Keratinocyte (primary cell): ENCODE measurements at regions not wholly inside any gene's neighbourhood (a gene's known extent, or its start where the extent isn't known, plus 50 kb on each side); places are given as distances from the start of the nearest gene placed in this dataset.

ENCODE experiments used
- DNase-seq: peaks from one replicate; pipeline ENCODE4 v3.0.0-alpha.2; 2011; ENCODE audit warnings: low read depth, missing footprints, low spot score
- FAIRE-seq: peaks from 2 replicates; lab custom pipeline; 2011; peaks lifted over from hg19 to GRCh38; lab: Jason Lieb, UNC
- H2AFZ ChIP-seq: 2 replicates; pipeline ENCODE4 v1.6.0; 2012; ENCODE audit warnings: low read length, control low read depth, inconsistent platforms; ENCODE audit not compliant: control insufficient read depth
- H3K27ac ChIP-seq: 2 replicates; pipeline ENCODE4 v1.5.1; 2011; ENCODE audit warnings: low read length; ENCODE audit not compliant: control insufficient read depth, insufficient read depth
- H3K27me3 ChIP-seq: 3 replicates; pipeline ENCODE4 v1.6.0; 2011; ENCODE audit warnings: low read length; ENCODE audit not compliant: control insufficient read depth, insufficient read depth; ENCODE audit errors: extremely low read depth
- H3K36me3 ChIP-seq, 2 experiments: 2 replicates in 1 of 2; 3 replicates in 1 of 2; pipeline ENCODE4 v1.5.1; 2011; ENCODE audit warnings: low read length in 2 of 2, mild to moderate bottlenecking in 1 of 2; ENCODE audit not compliant: control insufficient read depth in 2 of 2, insufficient read depth in 2 of 2; ENCODE audit errors: extremely low read depth in 1 of 2
- H3K4me1 ChIP-seq: 3 replicates; pipeline ENCODE4 v1.5.1; 2011; ENCODE audit warnings: low read length; ENCODE audit not compliant: control insufficient read depth, insufficient read depth; ENCODE audit errors: extremely low read depth
- H3K4me2 ChIP-seq: 3 replicates; pipeline ENCODE4 v1.6.0; 2011; ENCODE audit warnings: low read depth, low read length; ENCODE audit not compliant: control insufficient read depth, insufficient read depth; ENCODE audit errors: extremely low read depth
- H3K4me3 ChIP-seq, 3 experiments: fragments of 200-600 bp in 1 of 3; sonication (generic) in 1 of 3; 2 replicates in 2 of 3; 3 replicates in 1 of 3; pipeline ENCODE4 v1.5.1; 2011 to 2016; ENCODE audit warnings: low read length in 3 of 3, mild to moderate bottlenecking in 3 of 3, control low read depth in 2 of 3, inconsistent platforms in 1 of 3, low read depth in 1 of 3, mixed read lengths in 1 of 3, mixed run types in 1 of 3, moderate library complexity in 1 of 3; ENCODE audit not compliant: control insufficient read depth in 2 of 3, insufficient read depth in 2 of 3; ENCODE audit errors: extremely low read depth in 1 of 3
- H3K79me2 ChIP-seq: 2 replicates; pipeline ENCODE4 v1.6.0; 2012; ENCODE audit warnings: low read length; ENCODE audit not compliant: control insufficient read depth, insufficient read depth
- H3K9ac ChIP-seq: 3 replicates; pipeline ENCODE4 v1.6.0; 2011; ENCODE audit warnings: low read length; ENCODE audit not compliant: control insufficient read depth, insufficient read depth; ENCODE audit errors: extremely low read depth
- H3K9me1 ChIP-seq: 3 replicates; pipeline ENCODE4 v1.6.0; 2011; ENCODE audit warnings: low read length; ENCODE audit not compliant: control insufficient read depth, insufficient read depth; ENCODE audit errors: extremely low read depth
- H3K9me3 ChIP-seq: 2 replicates; pipeline ENCODE4 v1.5.1; 2012; ENCODE audit warnings: low read depth, low read length; ENCODE audit not compliant: control insufficient read depth
- H4K20me1 ChIP-seq: 3 replicates; pipeline ENCODE4 v1.6.0; 2011; ENCODE audit warnings: low read length; ENCODE audit not compliant: control insufficient read depth, insufficient read depth; ENCODE audit errors: extremely low read depth
- EZH2 ChIP-seq: IDR thresholded peaks from one replicate; pipeline ENCODE4 v1.6.1; 2012; ENCODE audit warnings: inconsistent platforms, mild to moderate bottlenecking, low read length, moderate library complexity
- dilution Hi-C: fragments of 300-500 bp; cut with MboI; formaldehyde crosslinking; loops from one replicate; pipeline ENCODE4 v1.7.0; 2020; ENCODE audit warnings: low sequenced_read_pairs; ENCODE audit not compliant: extremely low pct_ligation_motif_present
- TF ChIP-seq, protein P1 (sequence below), 3 experiments: IDR thresholded peaks in 1 of 3; conservative IDR thresholded peaks in 1 of 3; optimal IDR thresholded peaks in 1 of 3; 2 replicates in 2 of 3; 3 replicates in 1 of 3; pipeline versions ENCODE3 to v1.5.1; 2011; ENCODE audit warnings: low read length in 3 of 3, mild to moderate bottlenecking in 3 of 3, moderate library complexity in 2 of 3, control low read depth in 1 of 3, inconsistent platforms in 1 of 3; ENCODE audit not compliant: insufficient read depth in 2 of 3; ENCODE audit errors: extremely low read depth in 1 of 3

DNA sequence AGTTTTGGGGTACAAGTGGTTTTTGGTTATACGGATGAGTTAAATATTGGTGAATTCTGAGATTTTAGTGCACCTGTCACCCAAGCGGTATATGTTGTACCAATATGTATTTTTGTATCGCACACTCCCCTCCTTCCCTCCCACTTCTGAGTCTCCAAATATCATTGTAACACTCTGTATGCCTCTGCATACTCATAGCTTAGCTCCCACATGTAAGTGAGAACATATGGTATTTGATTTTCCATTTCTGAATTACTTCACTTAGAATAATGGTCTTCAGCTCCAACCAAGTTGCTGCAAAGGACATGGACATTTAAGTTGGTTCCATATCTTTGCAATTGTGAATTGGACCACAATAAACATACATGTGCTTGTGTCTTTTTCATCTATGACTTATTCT lies 103.0 kb upstream of the ADAMTS3 start:
- FAIRE-seq, result no peak

DNA sequence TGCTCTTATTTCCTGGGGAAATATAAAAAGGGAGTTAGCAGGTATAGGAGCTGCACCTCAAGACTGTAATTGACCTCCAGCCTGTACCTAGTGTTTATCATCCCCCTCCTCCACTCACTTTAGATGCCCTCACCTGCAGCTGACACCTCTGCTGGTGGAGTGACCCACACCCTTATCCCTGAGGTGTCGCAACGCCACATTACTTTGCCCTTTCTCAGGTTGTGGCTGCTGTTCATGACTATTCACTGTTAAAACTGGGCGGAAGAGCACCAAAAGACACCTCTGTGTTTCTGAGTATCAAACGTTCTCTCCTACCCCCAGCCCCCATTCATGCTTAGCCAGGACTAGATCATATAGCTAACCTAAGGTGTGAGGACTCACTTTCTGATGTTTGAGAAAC lies 101.5 kb upstream of the ADAMTS3 start:
- Histone ChIP-seq H3K27me3 (peaks cover 1% of the 10 kb centered on the region), H4K20me1 (no peaks in the 10 kb centered on the region), H3K4me2 (no peak overlapping the region), H3K9me1 (no peaks in the 10 kb centered on the region), H2AFZ (no peak overlapping the region), H3K4me3 (no peak overlapping the region), H3K4me1 (no peaks in the 10 kb centered on the region), H3K9me3 (no peaks in the 10 kb centered on the region), H3K79me2 (no peaks in the 10 kb centered on the region), H3K9ac (no peak overlapping the region), H3K27ac (no peak overlapping the region), H3K36me3 (no peaks in the 10 kb centered on the region)
- dilution Hi-C loops, result no loop called here
- DNase-seq (no peak), FAIRE-seq (no peak)
- TF ChIP-seq EZH2, result no peak
- TF ChIP-seq, protein P1, sequence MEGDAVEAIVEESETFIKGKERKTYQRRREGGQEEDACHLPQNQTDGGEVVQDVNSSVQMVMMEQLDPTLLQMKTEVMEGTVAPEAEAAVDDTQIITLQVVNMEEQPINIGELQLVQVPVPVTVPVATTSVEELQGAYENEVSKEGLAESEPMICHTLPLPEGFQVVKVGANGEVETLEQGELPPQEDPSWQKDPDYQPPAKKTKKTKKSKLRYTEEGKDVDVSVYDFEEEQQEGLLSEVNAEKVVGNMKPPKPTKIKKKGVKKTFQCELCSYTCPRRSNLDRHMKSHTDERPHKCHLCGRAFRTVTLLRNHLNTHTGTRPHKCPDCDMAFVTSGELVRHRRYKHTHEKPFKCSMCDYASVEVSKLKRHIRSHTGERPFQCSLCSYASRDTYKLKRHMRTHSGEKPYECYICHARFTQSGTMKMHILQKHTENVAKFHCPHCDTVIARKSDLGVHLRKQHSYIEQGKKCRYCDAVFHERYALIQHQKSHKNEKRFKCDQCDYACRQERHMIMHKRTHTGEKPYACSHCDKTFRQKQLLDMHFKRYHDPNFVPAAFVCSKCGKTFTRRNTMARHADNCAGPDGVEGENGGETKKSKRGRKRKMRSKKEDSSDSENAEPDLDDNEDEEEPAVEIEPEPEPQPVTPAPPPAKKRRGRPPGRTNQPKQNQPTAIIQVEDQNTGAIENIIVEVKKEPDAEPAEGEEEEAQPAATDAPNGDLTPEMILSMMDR (optimal IDR thresholded peaks at IDR 0.05 in 1 of 3, IDR thresholded peaks at IDR 0.05 in 1 of 3, conservative IDR thresholded peaks at IDR 0.05 in 1 of 3; ENCODE audit: extremely low read depth in 1 of 3, insufficient read depth in 2 of 3, low read length in 3 of 3), result no peak

More for the DNA sequence above, 103.0 kb upstream of the ADAMTS3 start:
- H3K36me3 ChIP-seq, result no peaks in the 10 kb centered on the region
- H3K9me3 ChIP-seq, result no peaks in the 10 kb centered on the region
- H3K4me1 ChIP-seq, result no peaks in the 10 kb centered on the region
- H4K20me1 ChIP-seq, result no peaks in the 10 kb centered on the region
- H3K27me3 ChIP-seq, result no peaks in the 10 kb centered on the region
- no peak overlapping the region for H3K4me3 ChIP-seq
- no peak overlapping the region for H3K9ac ChIP-seq
- H3K79me2 ChIP-seq, result no peaks in the 10 kb centered on the region
- no peak overlapping the region for H2AFZ ChIP-seq
- dilution Hi-C loops, result no loop called here
- TF ChIP-seq EZH2, result no peak
- TF ChIP-seq, protein P1 (optimal IDR thresholded peaks at IDR 0.05 in 1 of 3, IDR thresholded peaks at IDR 0.05 in 1 of 3, conservative IDR thresholded peaks at IDR 0.05 in 1 of 3; ENCODE audit: extremely low read depth in 1 of 3, insufficient read depth in 2 of 3, low read length in 3 of 3), result no peak
- no peak overlapping the region for H3K27ac ChIP-seq
- DNase-seq, result no peak
- H3K9me1 ChIP-seq, result no peaks in the 10 kb centered on the region
- no peak overlapping the region for H3K4me2 ChIP-seq
